ENCODE measurements at regions not wholly inside any gene's neighbourhood (a gene's known extent, or its start where the extent isn't known, plus 50 kb on each side); places are given as distances from the start of the nearest gene placed in this dataset.

DNA sequence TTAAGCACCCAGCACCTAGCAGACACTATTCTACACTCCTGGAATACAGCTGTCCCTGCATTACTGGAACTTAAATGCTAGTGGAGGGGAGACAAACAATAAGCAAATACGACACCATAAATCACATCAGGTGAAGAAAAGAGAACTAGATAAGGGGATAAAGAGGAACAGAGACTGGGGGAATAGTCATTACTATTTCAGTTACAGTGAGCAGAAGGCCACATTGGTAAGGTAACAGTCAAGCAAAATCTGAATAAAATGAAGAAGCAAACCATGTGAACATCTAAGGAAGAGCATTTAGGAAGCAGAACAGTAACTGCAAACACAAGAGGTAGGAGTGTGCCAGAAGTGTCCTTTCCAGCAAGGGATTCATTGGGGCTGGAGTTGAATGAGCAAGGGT, 77.0 kb upstream of the PTPRM start:
- ATAC-seq (no peak), DNase-seq (no peak)
- no peak overlapping the region for H2AFZ ChIP-seq (ENCODE audit: low read length)
- H3K36me3 ChIP-seq (ENCODE audit: low read depth, low read length), result no peaks in the 10 kb centered on the region
- H4K20me1 ChIP-seq (ENCODE audit: low read length), result no peaks in the 10 kb centered on the region
- H3K27ac ChIP-seq (ENCODE audit: low read length), result no peak overlapping the region
- H3K4me3 ChIP-seq (ENCODE audit: low read length), result no peak overlapping the region
- no peaks in the 10 kb centered on the region for H3K79me2 ChIP-seq (ENCODE audit: low read length)
- intact Hi-C loops (cut with micrococcal nuclease), result no loop called here
- no peak overlapping the region for H3K9ac ChIP-seq (ENCODE audit: low read length)
- no peaks in the 10 kb centered on the region for H3K9me3 ChIP-seq (ENCODE audit: low read length)
- no peak for TF ChIP-seq EZH2 (IDR thresholded peaks at IDR 0.05; ENCODE audit: low read length, unreplicated experiment)
- TF ChIP-seq, protein P1, sequence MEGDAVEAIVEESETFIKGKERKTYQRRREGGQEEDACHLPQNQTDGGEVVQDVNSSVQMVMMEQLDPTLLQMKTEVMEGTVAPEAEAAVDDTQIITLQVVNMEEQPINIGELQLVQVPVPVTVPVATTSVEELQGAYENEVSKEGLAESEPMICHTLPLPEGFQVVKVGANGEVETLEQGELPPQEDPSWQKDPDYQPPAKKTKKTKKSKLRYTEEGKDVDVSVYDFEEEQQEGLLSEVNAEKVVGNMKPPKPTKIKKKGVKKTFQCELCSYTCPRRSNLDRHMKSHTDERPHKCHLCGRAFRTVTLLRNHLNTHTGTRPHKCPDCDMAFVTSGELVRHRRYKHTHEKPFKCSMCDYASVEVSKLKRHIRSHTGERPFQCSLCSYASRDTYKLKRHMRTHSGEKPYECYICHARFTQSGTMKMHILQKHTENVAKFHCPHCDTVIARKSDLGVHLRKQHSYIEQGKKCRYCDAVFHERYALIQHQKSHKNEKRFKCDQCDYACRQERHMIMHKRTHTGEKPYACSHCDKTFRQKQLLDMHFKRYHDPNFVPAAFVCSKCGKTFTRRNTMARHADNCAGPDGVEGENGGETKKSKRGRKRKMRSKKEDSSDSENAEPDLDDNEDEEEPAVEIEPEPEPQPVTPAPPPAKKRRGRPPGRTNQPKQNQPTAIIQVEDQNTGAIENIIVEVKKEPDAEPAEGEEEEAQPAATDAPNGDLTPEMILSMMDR (conservative IDR thresholded peaks at IDR 0.05; ENCODE audit: low read depth, low read length), result no peak
- BruUV-seq (replicated peaks), result no TSS peak
- no peaks in the 10 kb centered on the region for H3K4me1 ChIP-seq (ENCODE audit: insufficient read depth, low read length)
- H3K4me2 ChIP-seq (ENCODE audit: low read length), result no peak overlapping the region
- ChIA-PET POLR2A (ENCODE audit: unreplicated experiment) (no interaction called here), CTCF (no interaction called here)
- peaks cover 44% of the 10 kb centered on the region for H3K27me3 ChIP-seq (ENCODE audit: low read length)
- H3K9me2 ChIP-seq (replicated peaks; ENCODE audit: low read length), result no peaks in the 10 kb centered on the region
- H3F3A ChIP-seq (ENCODE audit: low read length, unreplicated experiment), result no peaks in the 10 kb centered on the region

DNA sequence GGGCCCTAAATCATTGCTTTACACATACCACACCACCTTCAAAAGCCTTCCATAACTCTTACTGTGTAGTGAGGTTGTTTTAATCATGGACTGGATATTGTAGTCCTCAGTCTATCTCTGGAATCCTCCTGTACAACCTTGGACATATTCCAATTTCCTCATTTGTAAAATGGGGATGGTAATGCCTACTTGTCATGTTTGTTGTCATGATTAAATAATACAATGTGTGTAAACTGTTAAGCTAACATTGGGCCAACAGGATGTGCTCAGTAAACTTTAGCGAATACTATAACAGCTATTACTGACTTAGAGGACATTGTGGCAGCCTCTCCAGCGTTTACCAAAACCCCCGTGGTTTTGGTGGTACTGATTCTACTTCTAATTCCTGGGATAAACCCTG, 74.7 kb upstream of the PTPRM start:
- no peaks in the 10 kb centered on the region for H4K20me1 ChIP-seq (ENCODE audit: low read length)
- CTCF ChIA-PET, result no interaction called here

DNA sequence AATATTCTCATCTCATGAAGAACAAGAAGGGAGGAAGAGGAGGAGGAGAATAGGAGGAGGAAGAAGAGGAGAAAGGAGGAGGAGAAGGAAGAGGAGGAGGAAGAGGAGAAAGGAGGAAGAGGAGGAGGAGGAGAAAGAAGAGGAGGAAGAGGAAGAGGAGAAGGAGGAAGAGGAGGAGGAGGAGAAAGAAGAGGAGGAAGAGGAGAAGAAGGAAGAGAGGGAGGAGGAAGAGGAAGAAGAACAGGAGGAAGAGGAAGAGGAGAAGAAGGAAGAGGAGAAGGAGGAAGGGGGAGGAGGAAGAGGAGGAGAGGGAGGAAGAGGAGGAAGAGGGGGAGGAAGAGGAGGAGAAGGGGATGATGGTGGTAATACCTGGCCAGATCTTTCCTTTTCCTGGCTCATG, 70.0 kb upstream of the PTPRM start:
- intact Hi-C loops (cut with micrococcal nuclease), result no loop called here
- POLR2A ChIA-PET (ENCODE audit: unreplicated experiment), result no interaction called here

More for the DNA sequence above, 74.7 kb upstream of the PTPRM start:
- Histone ChIP-seq H3K9me2 (replicated peaks; ENCODE audit: low read length) (no peaks in the 10 kb centered on the region), H3K4me1 (ENCODE audit: insufficient read depth, low read length) (no peaks in the 10 kb centered on the region), H3K4me3 (ENCODE audit: low read length) (no peak overlapping the region), H3K27me3 (ENCODE audit: low read length) (peaks cover 35% of the 10 kb centered on the region), H2AFZ (ENCODE audit: low read length) (no peak overlapping the region), H3K9me3 (ENCODE audit: low read length) (no peaks in the 10 kb centered on the region), H3K4me2 (ENCODE audit: low read length) (no peak overlapping the region), H3F3A (ENCODE audit: low read length, unreplicated experiment) (no peaks in the 10 kb centered on the region), H3K36me3 (ENCODE audit: low read depth, low read length) (no peaks in the 10 kb centered on the region), H3K27ac (ENCODE audit: low read length) (no peak overlapping the region), H3K79me2 (ENCODE audit: low read length) (no peaks in the 10 kb centered on the region), H3K9ac (ENCODE audit: low read length) (no peak overlapping the region)
- BruUV-seq (replicated peaks), result no TSS peak
- TF ChIP-seq, protein P1 (conservative IDR thresholded peaks at IDR 0.05; ENCODE audit: low read depth, low read length), result no peak
- TF ChIP-seq EZH2 (IDR thresholded peaks at IDR 0.05; ENCODE audit: low read length, unreplicated experiment) (no peak), EZH2phosphoT487 (IDR thresholded peaks at IDR 0.05; ENCODE audit: borderline replicate concordance, low read length) (no peak)
- POLR2A ChIA-PET (ENCODE audit: unreplicated experiment), result no interaction called here
- intact Hi-C loops (cut with micrococcal nuclease), result no loop called here
- no peak for ATAC-seq
- DNase-seq, result no peak

More for the DNA sequence above, 70.0 kb upstream of the PTPRM start:
- DNase-seq (no peak), ATAC-seq (no peak)
- Histone ChIP-seq H3K79me2 (ENCODE audit: low read length) (no peaks in the 10 kb centered on the region), H3K4me1 (ENCODE audit: insufficient read depth, low read length) (no peaks in the 10 kb centered on the region), H2AFZ (ENCODE audit: low read length) (no peak overlapping the region), H3K4me3 (ENCODE audit: low read length) (no peak overlapping the region), H3K9me2 (replicated peaks; ENCODE audit: low read length) (no peaks in the 10 kb centered on the region), H3K36me3 (ENCODE audit: low read depth, low read length) (no peaks in the 10 kb centered on the region), H3K4me2 (ENCODE audit: low read length) (no peak overlapping the region), H3K9ac (ENCODE audit: low read length) (no peak overlapping the region), H3K27me3 (ENCODE audit: low read length) (peaks cover 21% of the 10 kb centered on the region; the same call in 1 of the 2 replicates), H3K9me3 (ENCODE audit: low read length) (no peaks in the 10 kb centered on the region), H3K27ac (ENCODE audit: low read length) (no peak overlapping the region), H4K20me1 (ENCODE audit: low read length) (no peaks in the 10 kb centered on the region), H3F3A (ENCODE audit: low read length, unreplicated experiment) (no peaks in the 10 kb centered on the region)
- TF ChIP-seq, protein P1 (conservative IDR thresholded peaks at IDR 0.05; ENCODE audit: low read depth, low read length), result no peak
- TF ChIP-seq EZH2 (IDR thresholded peaks at IDR 0.05; ENCODE audit: low read length, unreplicated experiment), result no peak
- no peak for TF ChIP-seq EZH2phosphoT487 (IDR thresholded peaks at IDR 0.05; ENCODE audit: borderline replicate concordance, low read length)
- no TSS peak for BruUV-seq (replicated peaks)
- CTCF ChIA-PET, result no interaction called here
